ENCODE measurements at regions not wholly inside any gene's neighbourhood (a gene's known extent, or its start where the extent isn't known, plus 50 kb on each side); places are given as distances from the start of the nearest gene placed in this dataset.
"Not testable (repeated sequence)": the region's sequence is repeated elsewhere in the genome, so short reads cannot be mapped to it uniquely, and the experiment has no call there.

DNA sequence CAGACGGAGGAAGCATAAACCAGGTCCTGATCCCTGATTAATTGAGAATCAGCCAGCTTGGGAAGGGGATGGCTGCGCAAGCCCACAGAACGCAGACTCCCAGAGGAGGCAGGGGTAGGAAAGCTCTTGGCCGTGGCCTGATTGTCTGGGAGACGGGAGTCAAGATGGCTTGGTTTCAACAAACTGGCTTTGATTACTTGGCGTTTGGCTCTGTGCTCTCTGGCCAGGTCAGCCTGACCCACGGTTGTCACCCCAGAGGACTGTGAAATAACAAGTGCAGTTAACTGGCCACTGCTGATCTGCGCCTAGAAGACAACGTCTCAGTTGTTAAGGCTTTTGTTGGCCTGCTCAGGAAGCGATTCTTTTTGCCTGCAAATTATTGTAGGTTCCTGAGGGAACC is 387.0 kb upstream of the PROK2 start:
- Histone ChIP-seq H3K4me3 (no peak overlapping the region), H3K27ac (peak overlapping the region in 9 of 21 experiments; percentile 0 to 67 (median 28))

DNA sequence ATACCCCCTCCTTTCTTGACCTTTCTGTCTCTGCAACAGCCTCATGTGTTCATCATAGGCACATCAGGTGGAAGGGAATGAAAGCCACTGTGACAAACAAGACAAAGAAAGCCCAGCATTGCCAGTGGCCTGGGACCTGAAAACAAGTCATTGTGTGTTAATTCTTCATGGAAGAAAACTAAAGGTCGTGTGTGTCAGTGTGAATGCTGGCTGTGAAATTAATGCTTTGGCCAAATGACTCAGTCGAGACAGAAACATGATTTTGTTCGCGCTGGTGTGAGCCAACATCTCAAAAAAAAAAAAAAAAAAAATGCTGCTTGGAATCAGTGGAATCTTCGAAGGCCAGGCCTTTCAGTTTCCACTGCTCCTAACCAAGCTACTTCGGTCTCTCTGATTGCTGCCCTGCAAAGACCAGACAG is 386.5 kb upstream of the PROK2 start:
- peak overlapping the region in 5 of 21 experiments; percentile 0 to 67 (median 38) for H3K27ac ChIP-seq
- H3K4me3 ChIP-seq = no peak overlapping the region

DNA sequence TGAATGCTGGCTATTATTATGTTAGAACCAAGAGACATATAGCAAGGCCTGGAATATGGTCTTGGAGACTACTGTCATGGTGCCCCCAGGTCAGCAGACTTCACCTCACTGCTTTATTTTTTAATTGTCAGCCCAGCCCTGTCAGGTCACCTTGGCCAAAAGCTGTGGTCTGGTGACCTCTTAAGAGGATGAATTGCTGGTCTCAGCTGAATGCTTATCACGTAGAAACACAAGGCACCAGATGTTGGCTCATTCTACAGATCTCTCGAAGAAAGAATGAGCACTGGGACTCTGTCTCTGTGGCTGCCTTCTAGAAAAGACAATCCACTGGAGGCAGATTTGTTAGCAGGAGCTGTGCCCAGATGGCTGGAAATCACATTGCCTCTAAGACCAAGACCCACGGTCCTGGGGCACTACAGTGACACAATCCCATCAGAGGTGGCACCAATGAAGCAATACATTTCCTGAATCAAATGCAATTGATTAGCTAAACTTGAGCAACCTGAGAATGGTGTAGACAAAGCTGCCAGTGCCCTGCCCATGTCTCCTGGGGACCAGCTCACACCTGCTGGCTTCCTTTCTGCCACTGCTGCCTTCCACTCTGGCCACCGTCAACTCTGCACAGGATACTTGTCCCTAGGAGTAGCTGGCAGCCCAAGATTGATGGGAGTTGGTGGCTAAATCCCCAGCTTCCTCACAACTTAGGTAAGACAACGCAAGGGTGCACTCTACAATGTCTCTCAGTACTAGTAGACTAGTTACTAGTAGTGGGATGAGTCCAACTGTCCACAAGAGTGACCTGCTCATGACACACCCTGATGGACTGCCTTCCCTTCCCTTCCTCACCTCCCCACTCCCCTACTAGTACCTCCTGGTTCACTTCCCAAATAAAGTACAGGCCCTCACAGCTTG is 384.9 kb upstream of the PROK2 start:
- no peak overlapping the region for H3K27ac ChIP-seq
- H3K4me3 ChIP-seq = no peak overlapping the region

DNA sequence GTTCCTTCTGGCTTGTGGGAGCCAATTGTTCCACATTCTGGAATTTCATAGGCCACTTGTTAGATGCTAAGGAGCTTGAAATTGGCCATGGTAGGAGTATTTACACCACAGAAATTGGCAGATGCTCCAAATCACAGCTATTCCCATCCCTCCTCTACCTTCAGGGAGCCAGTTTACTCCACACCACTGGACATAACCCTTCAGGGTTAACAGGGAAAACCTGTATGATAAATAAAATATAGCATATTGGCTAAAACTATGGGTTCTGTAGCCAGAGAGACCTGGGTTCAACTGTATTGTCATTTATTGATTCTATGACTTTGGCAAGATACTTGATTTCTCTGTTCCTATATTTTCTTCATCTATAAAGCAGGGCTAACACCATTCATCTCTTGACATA is 384.2 kb upstream of the PROK2 start:
- Histone ChIP-seq H3K4me3 (no peak overlapping the region), H3K27ac (no peak overlapping the region)

DNA sequence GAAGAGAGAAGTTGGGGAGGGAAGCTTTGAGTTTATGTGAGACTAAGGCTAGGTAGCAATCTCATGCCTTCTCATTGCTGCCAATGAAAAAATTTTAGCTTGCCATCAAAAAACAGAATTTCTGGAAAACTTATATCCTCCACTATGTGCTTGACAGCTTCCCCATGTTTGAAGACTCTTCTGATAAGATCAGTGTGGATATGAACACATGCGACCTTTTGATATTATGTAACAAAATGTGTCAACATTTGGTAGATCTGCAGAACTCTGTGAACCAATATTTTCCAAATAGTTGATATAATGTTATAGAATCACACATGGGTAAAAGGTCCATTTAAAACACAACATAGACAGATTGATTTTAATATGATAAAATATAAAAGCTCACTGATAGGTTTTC is 380.9 kb upstream of the PROK2 start:
- H3K27ac ChIP-seq = no peak overlapping the region

DNA sequence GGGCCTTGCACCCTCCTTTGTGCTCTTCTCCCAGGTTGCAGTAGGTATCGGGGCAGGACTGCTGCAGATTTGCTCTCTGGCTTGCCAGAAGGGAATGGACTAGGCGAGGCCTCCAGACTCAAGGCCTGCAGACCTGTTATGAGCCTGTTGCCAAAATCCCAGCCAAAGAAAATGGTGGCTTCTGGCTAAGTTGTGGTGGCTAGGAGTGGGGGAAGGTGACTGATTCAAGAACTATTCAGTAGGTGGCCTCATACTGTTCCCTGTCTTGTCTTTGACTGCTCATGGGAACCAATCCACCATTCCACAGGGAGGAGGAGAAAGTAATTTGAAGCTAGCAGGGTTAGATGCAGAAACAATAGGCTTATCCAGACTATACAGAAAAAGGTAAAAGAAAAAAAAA is 380.4 kb upstream of the PROK2 start:
- Histone ChIP-seq H3K4me3 (no peak overlapping the region), H3K27ac (no peak overlapping the region)

More for the DNA sequence above, 380.9 kb upstream of the PROK2 start:
- H3K4me3 ChIP-seq = no peak overlapping the region

DNA sequence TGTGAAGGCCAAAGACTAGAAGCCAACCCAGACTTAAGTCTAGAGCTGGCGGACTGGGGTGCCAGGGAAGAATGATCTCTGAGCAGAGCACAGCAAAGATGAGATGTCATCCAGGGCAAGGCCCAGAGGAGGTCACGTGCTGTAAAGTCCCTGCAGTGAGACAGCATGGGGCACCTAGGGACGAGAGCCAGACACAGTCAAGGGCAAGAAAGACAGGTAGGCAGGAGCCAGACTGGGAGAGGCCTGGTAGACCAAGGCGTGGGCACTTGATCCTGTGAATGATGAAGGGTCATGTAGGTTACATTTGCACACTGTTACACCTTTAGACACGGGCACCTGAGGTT is 379.7 kb upstream of the PROK2 start:
- H3K4me3 ChIP-seq = no peak overlapping the region
- H3K27ac ChIP-seq = no peak overlapping the region

DNA sequence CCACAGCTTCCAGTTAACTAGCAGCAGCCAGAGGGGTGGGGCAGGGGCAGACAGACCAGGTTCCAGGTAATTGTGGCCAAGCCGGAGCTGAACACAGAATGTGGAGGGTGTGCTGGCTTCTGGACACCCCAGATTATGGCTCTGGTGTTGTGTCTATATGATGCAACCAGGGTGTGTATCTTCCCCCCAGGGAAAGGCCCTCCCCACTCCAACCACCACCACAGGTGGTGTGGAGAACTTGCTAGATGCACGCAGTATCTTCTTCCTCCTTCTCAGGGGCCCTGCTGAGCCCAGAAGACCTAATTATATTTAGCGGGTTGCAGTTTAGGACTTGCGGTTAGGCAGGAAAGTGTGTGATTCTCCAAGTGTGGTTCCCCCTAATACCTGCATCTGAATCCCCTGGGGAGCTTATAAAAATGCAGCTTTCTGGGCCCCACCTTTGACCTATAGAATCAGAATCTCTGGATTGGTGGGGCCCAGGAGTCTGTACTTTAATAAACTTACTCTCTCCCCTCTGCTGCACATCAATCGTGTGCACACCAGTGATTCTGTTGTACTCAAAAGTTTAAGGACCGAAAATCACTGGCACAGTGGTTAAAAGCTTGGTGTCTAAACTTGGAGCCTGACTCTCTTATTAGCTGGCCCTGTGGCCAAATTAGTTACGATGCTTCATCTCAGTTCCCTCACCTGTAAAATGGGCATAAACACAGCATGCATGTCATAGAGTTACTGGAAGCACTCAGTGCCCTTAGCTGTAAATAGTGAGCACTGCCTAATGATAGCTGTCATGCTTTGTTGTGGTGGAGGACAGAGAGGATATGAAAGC is 379.1 kb upstream of the PROK2 start:
- H3K27ac ChIP-seq = peak overlapping the region in 1 of 21 experiments; percentile 9
- H3K4me3 ChIP-seq = no peak overlapping the region

DNA sequence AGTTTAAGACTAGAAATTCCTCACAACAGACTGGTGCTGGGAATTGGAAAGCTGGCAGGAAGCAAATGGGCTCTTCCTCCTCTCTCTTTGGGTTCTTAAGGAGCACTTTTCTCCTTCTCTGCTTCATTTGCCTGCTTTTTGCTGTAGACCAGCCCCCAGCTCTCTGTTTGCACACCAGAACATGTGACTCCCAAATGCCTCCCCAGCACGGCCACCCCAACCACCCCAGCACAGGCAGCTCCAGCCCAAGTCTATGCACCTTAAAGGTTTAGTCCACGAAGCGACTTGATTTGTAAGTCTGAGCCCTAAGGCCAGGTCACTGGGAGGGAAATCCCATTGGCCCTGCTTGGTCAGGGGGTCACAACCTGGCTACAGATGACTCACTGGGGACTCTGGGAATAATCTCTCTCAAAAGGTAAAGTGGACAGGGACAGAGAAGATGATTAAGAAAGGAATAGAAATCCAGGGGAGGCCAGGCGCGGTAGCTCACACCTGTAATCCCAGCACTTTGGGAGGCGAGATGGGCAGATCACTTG is 377.8 kb upstream of the PROK2 start:
- no peak overlapping the region for H3K4me3 ChIP-seq
- H3K27ac ChIP-seq = no peak overlapping the region

DNA sequence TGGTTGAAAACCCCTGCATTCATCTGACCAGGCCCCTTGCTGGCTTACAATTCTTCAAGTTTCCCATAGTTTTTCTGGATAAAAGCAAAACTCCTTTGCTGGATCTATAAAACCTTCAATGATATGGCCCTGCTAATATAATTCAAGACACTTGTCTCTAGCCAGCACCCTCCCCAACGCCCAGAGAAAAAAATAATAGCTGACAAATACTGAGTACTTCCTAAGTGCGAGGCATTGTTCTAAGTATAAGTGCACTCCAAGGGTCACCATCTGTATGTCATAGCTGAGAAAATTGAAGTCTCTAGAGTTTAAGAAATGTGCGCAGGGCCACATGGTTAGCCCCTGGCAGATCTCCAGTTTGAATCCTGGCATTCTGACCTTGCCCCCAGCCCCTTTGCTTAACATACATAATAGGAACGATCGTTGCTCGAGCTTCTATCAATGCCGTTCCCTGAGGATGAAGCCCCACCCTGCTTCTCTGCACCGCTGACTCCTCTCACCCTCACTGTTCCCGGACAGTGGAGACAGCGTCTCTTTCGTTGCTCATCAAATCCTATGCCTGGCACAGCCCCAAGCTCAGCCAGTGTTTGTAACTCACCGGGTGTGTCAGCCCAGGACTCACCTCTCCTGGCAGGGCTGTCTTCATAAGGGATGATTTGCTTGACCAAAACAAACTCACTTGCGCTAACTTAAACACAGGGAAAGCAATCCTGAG is 377.1 kb upstream of the PROK2 start:
- Histone ChIP-seq H3K4me3 (no peak overlapping the region), H3K27ac (no peak overlapping the region)

DNA sequence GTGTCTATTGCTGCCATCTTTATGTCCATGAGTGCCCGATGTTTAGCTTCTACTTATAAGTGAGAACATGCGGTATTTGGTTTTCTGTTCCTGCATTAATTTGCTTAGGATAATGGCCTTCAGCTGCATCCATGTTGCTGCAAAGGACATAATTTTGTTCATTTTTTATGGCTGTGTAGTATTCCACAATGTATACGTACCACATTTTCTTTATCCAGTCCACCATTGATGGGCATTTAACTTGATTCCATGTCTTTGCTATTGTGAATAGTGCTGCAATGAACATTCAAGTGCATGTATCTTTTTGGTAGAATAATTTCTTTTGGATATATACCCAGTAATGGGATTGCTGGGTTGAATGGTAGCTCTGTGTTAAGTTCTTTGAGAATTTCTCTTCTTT is 376.3 kb upstream of the PROK2 start:
- H3K4me3 ChIP-seq, H3K27ac ChIP-seq: not testable (repeated sequence)

DNA sequence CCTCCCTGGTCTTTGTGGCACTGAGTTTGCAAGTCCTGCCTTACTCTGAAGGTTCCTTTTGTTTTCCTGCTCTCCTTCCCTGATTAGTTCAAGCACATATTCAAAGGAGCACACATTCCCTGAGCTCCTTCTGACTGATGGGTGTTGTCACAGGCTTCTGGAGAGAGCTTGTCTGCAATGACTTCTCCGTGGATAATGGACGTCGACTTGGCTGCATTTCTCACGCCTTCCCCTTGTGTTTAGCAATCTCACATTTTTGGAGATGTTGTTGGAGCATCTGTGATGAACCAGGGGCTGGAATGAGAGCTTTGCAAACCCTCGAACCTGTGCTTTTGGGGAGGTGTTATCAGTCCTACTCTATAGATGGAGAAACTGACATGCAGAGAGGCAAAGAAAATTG is 375.4 kb upstream of the PROK2 start:
- Histone ChIP-seq H3K4me3 (no peak overlapping the region), H3K27ac (no peak overlapping the region)

DNA sequence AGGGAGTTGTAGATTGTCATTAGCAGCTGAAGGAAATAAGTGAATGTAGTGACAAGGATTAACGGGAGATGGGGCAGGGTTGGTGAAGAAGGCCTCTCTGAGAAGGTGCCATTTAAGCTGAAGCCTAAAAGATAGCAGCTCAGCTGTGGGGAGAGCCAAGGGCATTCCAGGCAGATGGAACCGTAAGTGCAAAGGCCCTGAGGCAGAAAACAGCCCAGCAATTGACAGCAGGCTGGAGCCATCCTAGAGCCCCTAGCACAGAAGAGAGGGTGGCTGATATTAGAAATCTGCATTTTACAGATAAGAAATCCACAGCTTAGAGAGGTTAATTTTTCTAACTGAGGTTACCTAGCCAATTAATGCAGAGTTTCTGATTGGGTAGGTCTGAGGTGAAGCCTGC is 374.5 kb upstream of the PROK2 start:
- no peak overlapping the region for H3K27ac ChIP-seq
- H3K4me3 ChIP-seq = no peak overlapping the region

DNA sequence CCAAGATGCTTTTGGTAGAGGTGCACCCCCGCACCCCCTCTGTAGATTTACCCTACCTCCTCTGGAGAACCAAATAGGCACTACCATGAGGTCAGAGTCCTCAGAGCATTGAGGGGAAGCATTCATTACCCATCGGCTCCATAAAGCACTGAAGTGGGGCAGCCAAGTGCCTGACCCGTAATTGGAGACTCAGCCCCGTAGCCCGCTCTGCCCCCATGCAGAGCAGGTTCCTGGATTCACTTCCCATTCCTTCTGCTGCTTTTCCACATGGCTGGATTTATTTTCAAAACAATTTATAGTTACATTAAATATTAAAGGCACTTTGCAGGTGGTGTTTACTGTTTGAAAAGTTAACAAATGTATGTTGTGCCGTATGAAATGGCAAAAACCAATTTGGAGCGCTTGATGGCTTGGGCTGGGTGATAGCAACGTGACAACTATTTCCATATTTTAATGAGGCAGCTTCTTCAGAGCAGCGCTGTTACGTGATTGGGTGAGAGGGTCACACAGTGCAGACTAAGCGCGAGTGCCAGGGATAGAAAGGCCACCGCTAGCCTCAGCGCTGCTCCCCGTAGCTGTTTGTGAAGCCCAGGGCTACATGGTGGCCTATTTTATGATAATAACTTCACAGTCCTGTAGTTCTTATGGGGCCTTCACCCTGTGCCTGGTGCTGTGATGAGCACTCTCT is 373.8 kb upstream of the PROK2 start:
- Histone ChIP-seq H3K27ac (no peak overlapping the region), H3K4me3 (no peak overlapping the region)

DNA sequence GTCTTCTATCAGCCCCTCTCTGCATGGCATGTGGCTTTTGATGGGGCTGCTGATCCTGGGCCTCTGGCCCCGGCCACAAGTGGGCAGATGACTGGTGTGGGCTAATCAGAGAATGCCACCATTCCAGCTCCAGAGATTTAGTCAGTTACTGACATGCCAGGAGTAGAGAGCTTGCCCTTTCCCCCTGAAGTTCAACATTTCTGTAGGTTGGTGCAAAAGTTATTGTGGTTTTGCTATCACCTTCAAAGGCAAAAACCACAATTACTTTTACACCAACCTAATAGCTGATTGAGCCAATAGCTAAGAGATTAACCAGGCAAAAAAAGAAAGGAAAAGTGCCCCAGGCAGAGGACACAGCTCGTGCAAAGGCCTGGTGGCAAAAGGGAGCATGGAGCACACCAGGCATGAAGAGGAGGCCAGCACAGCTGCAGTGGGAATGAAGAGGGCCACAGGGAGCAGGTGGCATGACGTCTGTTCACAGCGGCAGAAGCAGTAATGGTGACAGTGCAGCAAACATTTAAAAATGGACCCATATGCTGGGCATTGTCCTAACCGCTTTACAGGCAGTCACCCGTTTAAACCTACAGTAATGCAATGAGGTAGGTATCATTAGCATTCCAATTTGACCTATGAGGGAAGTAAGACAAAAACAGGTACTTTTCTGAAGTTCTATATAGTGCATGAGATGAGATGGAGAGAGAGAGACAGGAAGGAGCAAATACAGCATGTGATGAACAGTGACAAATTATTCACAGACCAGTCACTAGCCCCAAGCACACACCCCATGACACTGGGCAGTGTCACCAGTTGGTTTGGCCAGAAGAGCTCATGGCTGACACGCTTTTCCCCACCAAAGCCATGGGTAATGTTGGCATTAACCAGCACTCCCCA is 373.0 kb upstream of the PROK2 start:
- Histone ChIP-seq H3K27ac (no peak overlapping the region), H3K4me3 (no peak overlapping the region)

DNA sequence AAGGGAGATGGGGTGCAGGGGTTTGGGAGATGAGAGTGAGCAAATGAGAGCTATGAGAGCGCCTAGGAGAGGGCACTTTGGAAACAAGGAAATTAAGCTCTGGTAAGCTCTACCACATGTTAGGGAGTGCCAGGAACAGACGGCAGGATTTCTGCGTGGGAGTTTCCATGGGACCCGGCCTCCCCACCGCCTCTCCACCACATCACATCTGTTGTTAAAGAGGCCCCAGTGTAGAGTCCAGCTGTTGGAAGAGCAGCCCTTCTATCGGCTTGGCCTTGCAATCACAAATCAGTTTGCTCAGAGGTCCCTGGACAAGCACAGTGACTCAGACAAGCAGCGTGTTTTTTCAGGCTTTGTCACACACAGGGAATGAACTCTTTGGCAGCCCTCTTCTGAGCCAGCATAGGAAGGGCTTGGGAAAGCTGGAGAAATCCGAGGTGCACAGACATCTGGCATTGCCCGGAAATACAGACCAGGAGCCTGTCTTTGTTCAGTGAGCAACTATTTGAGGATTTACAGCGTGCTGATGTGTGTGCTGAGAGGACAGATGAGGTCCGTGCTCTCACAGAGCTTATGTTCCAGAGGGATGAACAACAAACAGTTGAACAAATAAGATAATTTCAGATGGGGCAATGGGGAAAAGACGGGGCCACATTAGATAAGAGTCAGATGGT is 370.6 kb upstream of the PROK2 start:
- Histone ChIP-seq H3K27ac (peak overlapping the region in 13 of 21 experiments; percentile 12 to 77 (median 30)), H3K4me3 (no peak overlapping the region)

DNA sequence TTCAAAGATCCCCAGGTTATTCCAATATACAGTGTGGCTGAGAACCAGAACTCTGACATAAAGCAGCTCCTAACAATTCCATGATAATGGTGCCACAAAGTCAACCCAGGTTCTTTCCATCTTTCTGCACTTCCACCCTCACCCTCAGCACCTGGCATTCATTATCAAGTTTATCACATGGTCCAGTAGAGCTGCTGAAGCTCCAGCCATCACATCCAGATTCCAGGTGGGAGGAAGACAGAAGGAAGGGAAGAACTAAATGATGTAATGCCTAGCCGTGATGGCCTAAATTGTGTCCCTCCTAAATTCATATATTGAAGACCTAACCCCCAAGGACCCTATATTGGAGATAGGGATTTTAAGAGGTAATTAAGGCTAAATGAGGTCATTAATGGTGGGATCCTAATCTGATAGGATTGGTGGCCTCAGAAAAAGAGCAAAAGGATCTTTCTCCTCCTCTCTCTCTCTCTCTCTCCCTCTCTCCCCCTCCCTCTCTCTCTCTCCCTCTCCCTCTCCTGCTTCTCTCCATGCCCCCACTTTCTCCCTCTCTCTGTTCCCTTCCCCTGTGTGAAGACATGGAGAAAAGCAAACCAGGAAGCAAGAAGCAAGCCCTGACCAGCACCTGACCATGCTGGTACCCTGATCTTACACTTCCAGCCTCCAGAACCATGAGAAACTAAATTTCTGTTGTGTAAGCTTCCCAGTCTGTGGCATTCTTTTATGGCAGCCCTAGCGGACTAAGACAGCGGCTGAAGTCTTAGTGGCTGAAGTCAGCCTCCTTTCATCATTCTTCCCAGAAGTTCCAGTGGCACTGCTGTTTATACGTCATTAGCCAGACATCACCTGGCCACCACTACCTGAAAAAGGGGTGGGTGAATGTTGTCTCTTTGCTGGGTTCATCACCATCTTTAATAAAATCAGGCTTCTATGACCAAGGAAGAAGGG is 369.7 kb upstream of the PROK2 start:
- Histone ChIP-seq H3K27ac (peak overlapping the region in 12 of 21 experiments; percentile 1 to 77 (median 29)), H3K4me3 (no peak overlapping the region)
